ENCODE measurements at regions not wholly inside any gene's neighbourhood (a gene's known extent, or its start where the extent isn't known, plus 50 kb on each side); places are given as distances from the start of the nearest gene placed in this dataset.
A peak's percentile ranks its signal among the peaks of the same experiment; 100 is the strongest.
"Not testable (repeated sequence)": the region's sequence is repeated elsewhere in the genome, so short reads cannot be mapped to it uniquely, and the experiment has no call there.

DNA sequence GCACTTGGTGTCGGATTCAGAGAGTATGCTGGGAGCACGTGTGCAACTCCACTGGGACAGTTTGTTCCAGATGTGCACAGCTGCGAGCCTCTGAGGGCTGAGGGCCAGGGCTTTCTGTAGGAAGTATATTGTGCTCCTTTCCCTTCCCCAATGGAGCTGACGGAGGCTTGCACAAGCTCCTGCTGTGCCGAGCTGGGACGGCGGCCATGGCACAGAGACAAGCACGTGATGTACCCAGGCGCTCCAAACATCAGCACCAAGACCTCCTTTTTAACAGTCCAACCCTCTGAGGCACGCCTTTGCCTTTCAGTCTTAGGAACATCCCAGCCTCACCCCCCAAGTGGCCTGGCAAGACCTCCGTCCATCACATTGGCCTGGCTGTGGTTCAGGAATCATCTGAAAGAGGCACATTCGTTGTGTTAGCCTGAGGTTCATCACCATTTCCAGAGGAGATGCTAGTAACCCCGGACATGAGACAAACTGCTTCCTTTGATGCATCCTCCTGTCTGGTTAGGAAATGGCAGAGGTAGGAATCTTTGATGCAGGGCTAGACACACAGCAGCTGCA is 339.2 kb upstream of the KAZN start:
- peak; percentile 91 for DNase-seq (ENCODE audit: low spot score)

DNA sequence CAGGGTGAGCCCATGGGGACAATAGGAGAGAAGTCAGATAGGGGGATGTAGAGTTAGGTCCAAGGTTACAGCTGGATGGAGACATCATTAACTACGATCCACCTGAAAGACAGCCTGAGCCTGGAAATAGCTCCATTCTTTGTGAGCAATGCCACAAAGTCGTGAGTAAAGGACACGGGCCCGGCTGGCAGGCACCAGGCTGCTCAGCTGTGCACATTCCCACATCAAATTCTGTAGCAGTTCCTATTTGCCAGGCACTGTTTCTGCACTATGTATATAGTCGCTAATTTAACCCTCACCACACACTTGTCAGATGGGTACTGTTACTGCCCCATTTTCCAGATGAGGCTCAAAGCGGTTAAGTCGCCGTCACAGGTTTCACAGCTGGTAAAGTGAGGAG is 338.0 kb upstream of the KAZN start:
- DNase-seq (ENCODE audit: low spot score), result no peak

DNA sequence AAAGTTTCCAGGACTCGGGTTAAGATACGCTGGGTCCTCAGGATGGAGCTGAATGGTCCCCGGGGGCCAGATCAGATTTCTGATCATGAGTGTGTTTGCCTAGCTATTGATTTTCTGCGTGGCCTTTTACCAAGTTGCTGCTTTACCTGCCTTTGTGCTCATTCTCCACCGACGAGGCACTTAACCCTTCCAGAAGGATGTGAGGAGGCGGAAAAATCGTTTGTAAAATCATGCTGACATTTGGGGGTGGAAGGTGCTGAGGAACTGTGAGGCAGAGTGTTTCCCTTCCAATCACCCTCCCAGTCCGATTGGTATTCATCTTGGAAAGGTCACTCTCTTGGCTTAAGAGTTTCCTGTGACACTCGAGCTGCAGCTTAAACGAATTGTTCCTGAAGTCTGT is 337.1 kb upstream of the KAZN start:
- DNase-seq (ENCODE audit: low spot score), result no peak

DNA sequence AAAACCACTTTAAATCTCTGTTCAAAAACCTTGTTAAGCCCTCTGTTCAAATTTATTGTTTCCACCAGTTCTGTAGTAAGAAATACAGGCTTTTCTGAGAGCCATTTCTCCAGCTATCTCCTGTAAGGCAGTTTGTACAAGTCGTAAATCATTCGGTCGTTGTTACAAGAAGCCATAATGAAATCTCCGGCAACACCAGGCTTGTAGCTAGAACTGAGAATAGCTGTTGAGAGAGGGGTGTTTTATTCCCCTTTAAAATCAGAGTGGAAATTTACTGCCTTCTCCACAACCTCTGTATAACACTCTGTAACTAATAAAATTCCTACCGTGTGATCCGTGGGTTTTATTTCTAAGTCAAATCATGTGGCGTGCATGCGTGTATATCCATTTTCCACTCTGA is 335.8 kb upstream of the KAZN start:
- no peak for DNase-seq (ENCODE audit: low spot score)

DNA sequence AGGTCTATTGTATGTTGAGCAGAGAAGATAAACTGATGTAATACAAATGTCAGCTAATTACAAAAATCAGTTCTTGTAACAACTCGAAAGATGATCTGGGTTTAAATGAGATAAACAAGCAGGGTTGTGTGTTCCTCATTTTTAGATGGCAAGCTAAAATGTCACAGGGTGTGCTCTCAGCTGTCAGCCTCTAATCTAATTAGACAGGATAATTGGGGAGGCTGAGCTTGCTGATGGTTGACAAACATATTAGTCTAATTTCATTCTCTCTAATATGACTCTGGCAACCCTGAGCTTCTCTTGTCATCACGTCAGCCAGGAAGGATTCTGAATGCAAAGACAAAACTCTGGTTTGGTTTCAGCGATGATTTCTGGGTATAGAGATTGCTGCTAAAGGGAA is 335.3 kb upstream of the KAZN start:
- DNase-seq (ENCODE audit: low spot score), result no peak

DNA sequence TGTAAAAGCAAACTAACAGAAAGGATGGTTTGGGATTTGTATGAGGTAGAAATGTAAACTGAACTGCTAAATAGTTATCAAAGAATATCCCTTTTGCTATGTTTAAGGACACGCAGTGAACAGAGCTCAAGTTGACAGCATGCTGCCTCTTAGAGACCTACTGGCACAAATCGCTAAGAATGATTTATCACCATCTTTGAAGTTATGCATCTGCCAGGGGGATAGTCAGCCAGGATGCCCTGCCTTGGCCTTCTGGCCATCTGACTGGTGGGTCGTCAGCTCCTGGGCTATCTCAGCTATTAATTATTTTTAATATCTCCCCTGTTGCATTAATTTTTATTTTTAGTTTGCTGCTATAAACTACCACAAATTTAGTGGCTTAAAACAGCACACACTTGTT is 334.8 kb upstream of the KAZN start:
- DNase-seq (ENCODE audit: low spot score), result no peak

DNA sequence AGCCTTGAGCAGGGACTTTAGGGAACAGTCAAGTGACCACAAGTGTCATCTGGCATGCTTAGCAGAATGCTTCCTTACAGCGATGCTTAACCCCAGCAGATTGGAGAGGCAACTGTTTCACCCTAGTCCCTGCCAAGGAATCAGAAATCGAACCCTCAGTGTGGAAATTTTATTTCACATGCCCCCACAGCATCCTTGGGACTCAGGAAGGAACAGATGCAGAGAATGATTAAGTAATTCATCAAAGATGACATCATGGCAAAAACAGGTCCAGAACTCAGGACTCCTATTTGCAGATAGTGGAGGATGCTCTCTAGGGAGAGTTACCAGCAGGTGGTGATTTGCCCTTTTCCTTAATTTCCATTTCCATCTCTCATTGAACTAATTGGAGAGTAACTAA is 333.0 kb upstream of the KAZN start:
- DNase-seq (ENCODE audit: low spot score), result no peak

DNA sequence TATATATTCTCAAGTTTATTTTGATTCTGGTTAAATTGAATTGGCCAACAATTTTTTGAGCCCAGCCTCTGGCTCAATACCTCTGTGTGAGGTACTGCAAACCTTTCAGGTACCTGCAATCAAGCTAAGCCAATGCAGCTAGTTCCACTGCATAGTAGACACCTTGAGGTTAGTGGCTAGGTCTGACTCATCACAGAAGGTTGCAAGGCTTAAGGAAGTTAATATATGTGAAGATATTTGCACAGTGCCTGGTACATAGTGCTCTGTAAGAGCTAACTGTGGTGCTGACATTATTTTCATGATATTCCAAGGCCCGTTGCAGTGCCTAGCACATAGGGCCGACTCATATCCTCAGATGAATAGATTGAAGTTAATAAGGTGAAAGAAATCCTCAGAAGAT is 330.5 kb upstream of the KAZN start:
- no peak for DNase-seq (ENCODE audit: low spot score)

DNA sequence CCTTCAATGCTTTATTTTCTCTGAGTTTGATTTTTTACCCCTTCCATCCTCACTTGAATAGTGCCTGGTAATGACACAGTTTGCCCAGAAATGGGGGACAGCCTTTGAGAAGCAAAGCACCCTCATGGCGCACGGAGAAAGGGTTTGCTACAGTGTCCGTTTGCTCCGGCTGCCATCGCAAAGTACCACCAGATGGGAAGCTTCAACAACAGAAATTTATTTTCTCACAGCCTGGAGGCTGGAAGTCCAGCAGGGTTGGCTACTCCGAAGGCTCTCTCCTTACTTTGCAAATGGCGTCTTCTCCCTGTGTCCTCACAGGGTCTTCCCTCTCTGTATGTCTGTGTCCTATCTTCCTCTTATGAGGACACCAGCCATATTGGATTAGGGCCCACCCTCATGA is 327.7 kb upstream of the KAZN start:
- DNase-seq (ENCODE audit: low spot score), result no peak

DNA sequence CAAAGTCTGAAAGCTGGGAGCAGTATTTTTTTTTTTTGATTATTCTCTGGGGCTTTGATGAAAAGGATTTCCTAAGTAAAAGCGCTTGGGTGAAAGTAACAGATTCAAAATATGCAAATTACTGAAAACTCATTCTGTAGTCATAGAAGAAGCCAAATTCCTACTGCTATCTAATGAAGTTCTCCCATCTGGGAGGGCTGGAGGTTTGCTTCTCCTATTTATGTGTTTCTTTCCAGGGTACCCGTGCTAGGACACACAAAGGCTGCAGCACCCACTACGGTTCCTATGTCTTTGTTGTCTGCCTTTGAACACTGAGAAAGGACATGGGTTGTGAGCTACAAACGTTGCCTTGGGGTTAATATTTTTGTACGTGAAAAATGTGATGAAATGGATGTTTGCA is 324.7 kb upstream of the KAZN start:
- DNase-seq (ENCODE audit: low spot score), result no peak

DNA sequence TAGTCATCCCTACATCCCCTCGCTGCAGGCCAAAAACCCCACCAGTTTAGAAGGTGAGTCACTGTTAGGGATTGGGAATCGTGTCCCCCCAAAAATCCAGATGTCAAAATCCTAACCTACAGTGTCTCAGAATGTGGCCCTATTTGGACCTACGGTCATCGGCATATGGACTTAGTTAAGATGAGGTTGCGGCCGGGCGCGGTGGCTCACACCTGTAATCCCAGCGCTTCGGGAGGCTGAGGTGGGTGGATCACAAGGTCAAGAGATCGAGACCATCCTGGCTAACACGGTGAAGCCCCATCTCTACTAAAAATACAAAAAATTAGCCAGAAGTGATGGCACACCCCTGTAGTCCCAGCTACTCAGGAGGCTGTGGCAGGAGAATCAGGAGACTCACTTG is 318.6 kb upstream of the KAZN start:
- not testable (repeated sequence) for DNase-seq (ENCODE audit: low spot score)

DNA sequence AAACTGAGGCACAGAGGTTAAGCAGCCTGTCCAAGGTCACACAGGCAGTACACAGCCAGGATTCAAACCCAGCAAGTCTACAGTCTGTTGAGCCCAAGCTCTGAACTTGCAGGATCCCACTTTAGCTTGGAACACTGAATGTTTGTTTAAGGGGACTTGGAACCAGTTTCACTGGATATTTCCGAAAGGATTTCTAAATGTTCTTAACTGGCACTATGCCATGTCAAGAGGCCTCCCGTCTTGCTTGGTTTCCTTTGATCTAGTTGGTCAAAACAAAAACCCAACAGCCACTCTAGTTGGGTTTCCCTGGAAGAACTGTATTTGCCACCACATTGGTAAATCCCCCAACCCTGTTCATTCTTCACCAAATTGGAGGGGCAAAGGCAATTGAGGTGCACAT is 317.6 kb upstream of the KAZN start:
- DNase-seq (ENCODE audit: low spot score), result no peak

DNA sequence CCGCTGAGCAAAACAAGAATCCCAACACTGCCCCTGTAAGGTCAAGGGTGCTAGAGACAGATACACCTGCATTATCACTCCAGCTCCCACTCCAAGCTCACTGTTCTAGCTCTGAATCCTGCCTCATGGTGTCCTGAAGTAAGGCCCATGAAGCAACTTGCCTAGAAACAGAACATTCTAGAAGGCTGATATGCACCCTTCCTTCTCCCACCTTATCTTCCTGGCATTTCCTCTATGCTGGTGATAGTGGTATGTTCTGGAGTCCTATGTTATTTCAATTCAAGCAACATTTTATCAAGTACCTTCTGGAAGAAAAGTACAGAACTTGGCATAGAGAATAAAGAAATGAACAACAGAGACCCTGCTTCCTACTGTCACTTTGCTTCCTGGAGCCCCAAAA is 317.1 kb upstream of the KAZN start:
- no peak for DNase-seq (ENCODE audit: low spot score)

DNA sequence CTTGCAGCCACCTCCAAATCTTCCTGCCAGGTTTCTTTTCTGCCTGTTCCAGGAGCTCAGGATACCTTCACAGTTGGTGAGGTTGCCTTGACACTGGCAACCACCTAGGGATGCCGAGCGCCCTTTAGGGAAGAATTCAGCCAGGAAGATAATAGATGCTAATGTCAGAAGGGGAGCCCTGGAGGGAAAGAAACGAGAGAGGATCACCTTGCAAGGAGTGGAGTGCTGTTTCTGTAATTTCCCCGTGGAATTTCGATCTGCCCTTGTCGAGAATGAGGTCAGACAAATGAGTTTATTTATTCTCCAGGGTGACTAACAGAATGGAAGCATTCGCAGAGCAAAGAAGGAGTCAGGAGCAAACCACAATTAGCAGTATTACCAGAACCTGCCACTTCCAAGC is 315.8 kb upstream of the KAZN start:
- DNase-seq (ENCODE audit: low spot score), result no peak

DNA sequence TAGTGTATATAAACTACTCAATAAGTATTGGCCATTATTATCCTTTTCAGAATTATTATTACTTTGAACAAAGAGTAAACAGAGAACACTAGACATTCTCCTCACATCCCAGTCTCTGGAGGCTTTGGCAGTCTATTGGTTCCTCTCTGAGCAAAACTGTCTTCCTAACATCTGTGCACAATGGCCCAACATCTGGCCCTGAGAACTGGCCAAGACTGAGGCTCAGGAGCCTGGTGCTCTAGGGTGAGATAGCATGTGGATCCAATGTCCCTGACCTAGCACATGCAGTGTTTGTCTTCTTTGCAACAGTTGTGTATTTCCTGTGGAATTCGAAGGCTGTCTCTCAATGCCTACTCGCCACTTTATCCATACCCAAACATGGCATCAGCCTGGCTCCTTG is 313.2 kb upstream of the KAZN start:
- DNase-seq (ENCODE audit: low spot score), result no peak

DNA sequence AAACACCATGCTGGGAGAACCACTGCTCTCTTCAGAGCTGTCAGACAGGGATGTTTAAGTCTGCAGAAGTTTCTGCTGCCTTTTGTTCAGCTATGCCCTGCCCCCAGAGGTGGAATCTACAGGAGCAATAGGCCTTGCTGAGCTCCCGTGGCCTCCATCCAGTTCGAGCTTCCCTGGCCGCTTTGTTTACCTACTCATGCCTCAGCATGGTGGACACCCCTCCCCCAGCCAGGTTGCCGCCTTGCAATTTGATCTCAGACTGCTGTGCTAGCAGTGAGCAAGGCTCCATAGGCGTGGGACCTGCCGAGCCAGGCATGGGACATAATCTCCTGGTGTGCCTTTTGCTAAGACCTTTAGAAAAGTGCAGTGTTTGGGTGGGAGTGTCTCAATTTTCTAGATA is 307.3 kb upstream of the KAZN start:
- not testable (repeated sequence) for DNase-seq (ENCODE audit: low spot score)

DNA sequence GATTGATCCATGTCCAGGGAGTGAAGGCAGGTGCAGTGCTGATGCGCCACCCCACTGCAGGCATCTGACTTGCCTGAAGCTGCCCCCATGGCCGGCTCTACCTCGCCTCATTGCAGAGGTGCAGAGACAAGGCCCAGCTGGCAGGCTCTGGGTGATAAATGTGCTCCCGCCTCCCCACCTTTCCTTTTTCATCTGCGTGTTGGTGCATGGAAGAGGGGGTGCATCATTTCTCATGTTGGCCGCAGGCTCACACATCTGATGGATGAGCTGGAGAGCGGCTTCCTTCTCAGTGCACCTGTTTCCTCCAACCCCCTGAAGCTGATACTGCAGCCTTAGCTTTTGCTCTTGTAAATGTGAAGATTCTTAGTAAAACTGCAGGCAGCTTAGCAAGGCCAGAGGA is 306.0 kb upstream of the KAZN start:
- DNase-seq (ENCODE audit: low spot score), result no peak

DNA sequence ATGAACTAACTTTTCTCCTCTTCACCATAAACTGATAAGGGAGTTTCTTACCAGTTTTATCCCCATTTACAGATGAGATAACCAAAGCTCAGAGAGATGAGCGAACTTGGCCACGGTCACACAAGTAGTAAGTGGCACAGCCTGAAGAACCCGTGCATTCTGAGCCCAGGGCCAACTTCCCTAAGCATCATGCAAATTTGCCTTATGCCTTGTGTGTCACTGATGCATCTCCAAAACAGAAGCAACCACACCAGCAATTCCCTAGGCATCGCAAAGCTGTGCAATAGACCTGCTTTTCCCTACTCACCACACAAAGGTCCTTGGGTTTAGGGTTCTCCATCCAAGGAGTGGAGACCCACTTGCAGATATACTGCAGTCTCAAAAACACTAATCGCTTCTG is 304.5 kb upstream of the KAZN start:
- no peak for DNase-seq (ENCODE audit: low spot score)

DNA sequence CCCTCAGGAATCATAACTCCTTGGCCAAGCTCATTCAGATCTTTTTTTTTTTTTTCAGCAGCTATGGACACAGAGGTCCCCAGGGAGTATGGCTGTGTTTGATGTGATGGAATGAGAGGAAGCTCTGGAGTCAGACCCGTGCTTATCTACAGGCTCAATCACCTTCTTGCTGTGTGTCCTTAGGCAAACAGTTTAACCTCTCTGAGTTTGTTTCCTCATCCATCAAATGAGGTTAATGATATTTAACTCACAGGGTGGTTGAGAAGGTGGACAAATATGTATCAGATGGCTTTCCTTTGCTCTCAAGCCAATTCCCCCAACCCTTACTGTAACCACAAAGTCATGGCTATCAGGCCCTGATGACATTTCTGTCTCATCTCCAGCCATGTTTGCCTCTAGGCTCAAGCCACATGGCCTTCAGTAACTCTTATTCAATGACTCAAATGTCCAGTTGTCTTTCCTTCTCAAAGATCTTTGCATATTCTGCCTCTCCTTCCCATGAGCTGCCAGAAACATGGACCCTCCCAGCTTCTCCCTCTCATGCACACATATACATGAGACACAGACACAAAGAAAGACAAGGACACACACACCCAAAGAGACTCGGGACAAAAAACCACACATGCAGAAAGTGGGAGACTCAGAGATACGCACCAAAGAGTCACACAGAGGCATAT is 303.5 kb upstream of the KAZN start:
- no peak for DNase-seq (ENCODE audit: low spot score)

DNA sequence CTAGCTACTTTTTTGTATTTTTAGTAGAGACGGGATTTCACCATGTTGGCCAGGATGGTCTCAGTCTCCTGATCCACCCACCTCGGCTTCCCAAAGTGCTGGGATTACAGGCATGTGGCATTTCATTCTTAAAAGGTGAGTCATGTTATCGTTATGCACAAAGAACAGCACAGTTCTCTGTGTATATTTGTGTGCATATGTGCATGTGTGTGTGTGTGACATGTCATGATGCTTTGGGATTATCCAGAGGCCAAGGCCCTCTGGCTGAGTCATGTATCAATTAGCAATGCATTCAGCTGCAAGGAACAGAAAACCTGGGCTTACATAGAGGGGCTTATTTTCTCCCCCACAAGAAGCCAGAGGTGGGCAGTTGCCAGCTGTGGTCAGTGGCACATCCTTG is 301.7 kb upstream of the KAZN start:
- no peak for DNase-seq (ENCODE audit: low spot score)

DNA sequence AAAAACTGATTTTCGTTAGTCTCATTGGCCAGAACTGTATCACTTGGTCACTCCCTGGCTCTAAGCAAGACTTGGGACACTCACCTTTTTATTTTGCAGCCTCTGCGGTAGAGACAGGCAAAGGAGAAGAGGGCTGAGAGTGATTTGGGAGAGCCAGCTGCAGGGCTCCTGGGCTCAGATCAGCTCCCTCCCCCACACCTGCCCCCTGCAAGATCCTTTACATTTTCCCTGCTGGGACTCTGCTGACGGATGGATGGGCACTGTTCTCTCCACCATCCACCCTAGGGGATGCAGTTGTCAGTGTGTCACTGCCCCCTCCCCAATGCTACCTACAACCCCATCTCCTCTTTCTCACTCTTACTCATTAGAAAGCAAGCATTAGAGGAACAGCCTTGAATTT is 301.1 kb upstream of the KAZN start:
- no peak for DNase-seq (ENCODE audit: low spot score)

DNA sequence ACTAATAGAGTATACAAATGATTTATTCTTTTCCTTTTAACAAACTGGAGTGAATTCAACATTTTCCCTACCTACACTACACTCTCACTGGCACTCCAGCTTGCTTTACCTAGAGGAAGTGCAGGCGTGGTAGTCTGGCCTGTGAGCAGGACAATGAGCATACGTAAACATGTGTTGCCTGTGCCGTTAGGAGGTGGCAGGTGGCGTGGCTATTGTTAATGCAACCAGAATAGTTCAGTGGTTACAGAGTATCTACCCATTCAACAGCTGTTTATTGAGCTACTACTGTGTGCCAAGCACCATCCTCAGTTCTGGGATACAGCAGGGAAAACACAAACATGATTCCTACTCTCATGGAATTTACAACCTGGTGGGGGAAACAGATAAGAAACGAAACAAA is 299.7 kb upstream of the KAZN start:
- no peak for DNase-seq (ENCODE audit: low spot score)

DNA sequence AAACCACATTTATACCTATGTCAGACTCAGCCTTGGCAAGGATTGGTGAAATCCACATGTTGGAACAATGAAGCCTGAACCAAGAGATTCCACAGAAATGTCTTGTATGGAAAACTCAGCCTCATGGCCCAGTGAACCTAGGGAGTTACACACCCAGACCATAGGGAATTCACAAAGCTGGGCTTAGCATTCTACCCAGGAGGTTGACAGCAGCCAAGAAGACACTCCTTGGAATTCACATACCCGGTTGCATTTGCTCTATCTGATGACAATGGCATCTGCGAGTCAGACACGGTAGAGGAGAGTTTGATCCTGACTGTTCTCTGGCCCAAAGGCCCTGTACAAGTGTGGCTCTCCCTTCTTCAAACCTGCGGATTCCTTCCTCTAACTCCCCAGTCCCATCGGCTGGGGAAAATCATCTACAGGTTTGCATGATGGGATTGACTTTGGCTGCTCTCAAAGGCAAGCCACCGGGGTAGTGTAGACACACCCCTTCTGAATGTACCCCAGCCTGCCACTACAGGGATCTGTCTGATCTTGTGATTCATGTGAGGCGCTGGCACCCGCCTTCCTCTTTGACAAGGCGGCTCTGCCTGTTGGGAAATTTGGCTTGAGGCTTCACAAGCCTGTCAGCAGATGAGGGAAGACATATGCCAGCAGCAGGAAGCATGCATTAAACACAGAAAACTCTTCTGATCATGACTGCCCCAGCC is 297.3 kb upstream of the KAZN start:
- DNase-seq (ENCODE audit: low spot score), result no peak

DNA sequence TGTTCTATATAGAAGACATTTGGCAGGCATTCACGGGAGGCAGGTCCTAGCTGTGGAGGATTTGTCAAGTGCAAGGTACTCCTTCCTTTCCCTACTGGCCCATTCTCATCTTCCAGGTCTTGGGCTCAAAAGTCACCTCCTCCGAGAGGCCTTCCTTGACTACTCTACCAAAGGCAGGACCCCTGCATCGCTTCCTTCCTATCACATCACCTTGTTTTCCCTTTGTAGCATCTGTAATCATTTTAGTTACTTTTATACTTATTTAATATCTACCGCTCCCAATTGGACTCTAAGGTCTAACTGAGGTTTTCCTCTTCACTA is 296.8 kb upstream of the KAZN start:
- DNase-seq (ENCODE audit: low spot score), result no peak
